GM12873 (cell line): ENCODE measurements at regions not wholly inside any gene's neighbourhood (a gene's known extent, or its start where the extent isn't known, plus 50 kb on each side); places are given as distances from the start of the nearest gene placed in this dataset.

Source experiments
- TF ChIP-seq, protein P1 (sequence below): IDR thresholded peaks from 2 replicates; pipeline ENCODE4 v1.5.1; 2012; ENCODE audit warnings: low read depth, mild to moderate bottlenecking, moderate library complexity, low read length, control low read depth; ENCODE audit not compliant: insufficient read depth; ENCODE audit errors: missing control alignments

DNA sequence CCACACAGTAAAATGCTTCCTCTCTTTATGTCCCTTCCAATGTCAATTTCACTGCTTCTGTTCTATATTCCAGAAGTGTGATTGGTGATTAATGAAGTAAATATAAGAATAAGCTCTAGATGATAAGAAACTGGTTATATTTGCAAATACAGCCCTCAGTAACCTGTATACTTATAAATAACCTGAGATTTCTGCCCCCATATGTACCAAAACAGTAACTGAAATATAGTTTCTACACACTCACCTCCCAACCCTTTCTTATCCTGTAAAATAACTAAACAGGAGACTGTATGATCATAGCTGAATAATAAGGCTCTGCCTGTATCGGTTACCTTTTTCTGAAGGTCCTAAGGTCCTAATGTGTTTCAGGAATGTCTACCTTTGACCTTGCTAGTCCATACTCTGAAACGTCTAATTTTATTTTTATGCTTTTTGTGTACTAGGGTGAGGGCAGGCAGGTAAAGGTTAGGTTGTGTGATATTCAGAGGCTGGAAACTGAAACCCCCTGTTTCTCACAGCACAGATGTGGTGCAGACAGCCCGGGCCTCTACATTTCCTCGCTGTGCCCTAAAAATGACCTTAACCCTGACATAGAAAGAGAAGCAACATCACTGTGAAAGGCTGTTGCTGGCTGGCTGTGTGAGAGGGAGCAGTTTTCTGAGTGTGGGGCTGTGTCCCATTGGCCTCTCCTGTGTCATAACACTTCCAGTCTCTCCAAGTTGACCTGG, 378.8 kb downstream of the CENPW start:
- TF ChIP-seq, protein P1, sequence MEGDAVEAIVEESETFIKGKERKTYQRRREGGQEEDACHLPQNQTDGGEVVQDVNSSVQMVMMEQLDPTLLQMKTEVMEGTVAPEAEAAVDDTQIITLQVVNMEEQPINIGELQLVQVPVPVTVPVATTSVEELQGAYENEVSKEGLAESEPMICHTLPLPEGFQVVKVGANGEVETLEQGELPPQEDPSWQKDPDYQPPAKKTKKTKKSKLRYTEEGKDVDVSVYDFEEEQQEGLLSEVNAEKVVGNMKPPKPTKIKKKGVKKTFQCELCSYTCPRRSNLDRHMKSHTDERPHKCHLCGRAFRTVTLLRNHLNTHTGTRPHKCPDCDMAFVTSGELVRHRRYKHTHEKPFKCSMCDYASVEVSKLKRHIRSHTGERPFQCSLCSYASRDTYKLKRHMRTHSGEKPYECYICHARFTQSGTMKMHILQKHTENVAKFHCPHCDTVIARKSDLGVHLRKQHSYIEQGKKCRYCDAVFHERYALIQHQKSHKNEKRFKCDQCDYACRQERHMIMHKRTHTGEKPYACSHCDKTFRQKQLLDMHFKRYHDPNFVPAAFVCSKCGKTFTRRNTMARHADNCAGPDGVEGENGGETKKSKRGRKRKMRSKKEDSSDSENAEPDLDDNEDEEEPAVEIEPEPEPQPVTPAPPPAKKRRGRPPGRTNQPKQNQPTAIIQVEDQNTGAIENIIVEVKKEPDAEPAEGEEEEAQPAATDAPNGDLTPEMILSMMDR: no peak

DNA sequence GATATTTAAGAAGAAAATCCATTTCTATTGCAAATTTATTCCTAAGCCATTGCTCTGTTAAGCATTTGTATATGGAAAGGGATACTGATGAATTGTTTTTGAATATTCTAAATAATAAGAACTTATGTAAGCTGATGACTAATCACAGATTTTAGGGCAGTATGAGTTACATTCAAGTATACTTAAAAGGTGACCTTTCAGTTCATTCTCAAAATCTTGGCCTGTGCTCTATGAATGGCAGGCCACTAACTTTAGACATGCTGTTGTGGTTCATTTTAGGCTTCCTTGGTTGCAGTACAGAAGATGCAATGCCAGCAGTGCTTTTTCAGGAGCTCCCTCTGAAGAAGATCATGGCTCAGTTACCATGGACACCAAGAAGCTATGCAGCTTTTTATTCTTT, 380.4 kb downstream of the CENPW start:
- TF ChIP-seq, protein P1: no peak

DNA sequence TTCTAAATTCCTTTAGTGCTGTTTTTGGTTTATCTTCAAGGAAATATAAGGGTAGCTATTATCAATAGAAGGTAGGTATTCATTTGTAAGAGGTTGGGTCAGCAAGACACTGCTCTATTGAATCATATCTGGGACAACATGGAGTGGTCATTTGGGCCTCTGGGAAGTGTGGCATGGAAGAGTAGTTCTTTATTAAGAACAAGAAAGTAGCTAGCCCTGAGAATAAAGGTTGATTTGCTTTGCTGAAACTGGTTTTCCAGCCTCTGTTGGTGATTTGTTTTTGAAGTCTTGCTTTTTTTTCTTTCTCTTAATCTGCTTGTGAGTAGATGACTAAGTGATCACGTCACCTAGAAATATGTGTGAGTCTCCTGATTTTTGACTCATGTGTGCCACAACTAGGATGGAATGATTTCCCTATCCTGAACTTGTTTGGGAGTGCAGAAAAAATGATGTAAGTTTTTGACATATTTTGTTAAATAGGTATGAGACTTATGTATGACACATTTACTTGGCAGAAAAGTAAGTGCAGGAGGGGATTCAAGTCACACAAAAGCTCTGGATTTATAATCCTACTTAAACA, 381.8 kb downstream of the CENPW start:
- TF ChIP-seq, protein P1: no peak

DNA sequence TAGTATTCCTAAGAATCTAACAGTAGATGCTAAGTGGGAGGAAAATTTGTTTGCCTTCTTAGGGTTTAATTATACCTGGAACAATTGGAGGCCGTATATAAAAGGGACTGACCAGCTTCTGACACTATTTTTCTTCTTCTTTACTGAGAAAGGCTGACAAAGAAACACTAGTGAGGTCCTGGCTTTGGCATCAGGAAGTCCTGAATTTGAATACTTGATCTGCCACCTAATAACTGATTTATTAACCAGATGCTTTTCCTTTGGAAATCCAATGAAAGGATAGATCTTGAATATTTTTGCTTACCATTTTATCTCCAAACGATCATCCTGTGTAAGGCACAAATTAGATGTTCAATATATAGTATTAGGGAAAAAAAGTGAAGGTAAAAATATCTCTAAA, 382.5 kb downstream of the CENPW start:
- TF ChIP-seq, protein P1: no peak

DNA sequence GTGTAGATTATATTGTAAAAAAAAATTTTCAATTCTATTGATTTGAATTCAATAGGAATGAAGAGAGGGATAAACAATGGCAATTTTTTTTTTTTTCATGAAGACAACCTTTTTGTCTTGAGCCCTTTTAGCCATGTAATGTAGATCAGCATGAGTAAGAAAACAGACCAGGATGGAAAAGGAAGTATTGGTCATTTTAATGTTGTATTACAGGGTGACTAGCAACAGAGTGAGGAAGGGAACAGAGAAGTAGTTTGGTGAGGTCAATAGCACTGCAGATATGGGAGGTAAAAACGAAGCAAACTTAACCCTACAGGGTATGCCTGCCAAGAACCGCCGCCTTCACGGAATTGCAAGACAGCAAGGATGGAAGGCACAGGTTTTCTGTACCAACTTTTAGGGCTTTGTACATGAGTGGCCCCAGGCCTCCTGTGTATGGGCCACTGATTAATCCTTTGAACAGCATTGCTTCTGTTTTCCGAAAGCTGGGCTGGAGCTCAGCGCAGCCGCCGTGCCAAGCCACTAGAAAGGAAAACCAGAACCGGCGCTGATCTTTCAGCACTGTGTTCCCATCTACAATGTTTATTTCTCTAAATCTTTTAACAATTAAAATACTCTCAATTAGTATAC, 383.7 kb downstream of the CENPW start:
- TF ChIP-seq, protein P1: no peak

DNA sequence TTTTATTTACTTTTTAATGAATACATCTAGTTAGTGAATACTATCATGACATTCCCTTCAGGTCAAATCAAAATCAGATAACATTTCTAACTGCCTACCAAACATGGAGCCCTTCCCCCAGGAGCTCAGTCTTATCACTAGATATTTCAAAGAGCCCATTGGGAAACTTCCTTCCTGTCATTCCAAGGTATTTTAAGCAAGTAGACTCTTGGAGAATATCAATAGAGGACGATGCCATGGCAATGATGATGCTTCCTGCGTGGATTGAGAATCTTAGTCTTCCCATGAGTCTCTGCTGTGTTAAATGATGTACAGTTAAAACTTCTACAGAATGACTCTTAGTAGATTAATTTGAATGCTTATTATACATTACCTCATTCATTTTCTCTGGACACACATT, 384.9 kb downstream of the CENPW start:
- TF ChIP-seq, protein P1: no peak

DNA sequence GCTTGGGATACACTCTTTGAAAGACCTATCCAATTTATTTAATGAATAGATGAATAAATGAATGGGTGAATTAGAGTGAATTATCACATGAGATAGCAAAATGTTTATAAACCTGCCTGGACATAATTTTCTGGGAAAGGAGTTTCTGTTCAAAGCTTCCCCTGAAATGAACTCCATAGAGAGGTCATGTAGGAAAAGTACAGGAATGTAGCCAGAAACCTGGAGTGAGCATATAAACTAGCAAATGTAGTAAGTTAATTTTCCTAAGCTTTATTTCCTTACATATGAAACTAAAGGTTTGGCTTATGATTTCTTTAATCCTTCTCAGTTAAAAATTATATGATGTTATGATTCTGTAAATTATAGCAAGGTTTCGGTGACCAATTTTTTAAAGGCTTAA, 380.3 kb upstream of the RSPO3 start:
- TF ChIP-seq, protein P1: no peak
